ENCODE measurements at regions not wholly inside any gene's neighbourhood (a gene's known extent, or its start where the extent isn't known, plus 50 kb on each side); places are given as distances from the start of the nearest gene placed in this dataset.

DNA sequence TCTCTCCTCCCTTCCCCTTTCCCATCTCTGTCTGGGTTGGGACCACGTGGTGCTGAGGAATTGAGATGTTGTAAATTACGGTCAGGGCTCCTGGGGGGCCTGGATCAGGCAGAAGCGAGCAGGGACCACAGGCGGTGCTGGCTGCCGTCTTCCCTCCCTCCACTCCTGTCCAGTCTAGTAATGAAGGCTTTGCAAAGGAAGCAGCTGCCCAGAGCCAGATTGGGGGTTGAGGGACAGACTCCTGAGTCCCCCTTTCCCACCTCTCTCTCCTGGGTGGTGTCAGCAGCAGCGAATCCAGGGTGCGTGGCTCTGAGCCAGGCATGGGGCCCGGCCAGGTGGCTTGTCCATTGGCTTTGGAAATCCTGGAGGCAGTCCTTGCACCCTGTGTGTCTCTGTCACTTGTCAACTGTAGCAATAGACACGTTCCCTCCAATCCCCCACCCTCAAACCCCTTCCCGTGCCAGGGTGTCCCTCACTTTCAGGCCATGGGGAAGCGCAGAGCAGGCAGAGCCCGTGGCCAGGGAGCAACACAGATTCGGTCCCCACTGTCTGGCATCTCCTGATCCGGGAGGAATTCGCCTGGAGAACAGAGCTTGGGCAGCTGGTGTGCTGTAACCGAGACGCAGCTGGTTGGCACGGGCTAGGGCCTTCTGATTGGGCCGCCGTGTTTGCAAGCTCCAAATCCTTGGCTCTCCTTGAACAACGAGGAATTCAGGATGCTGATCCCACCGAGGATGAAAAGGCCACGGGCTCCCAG is 64.8 kb upstream of the WNT4 start:
- no peak for TF ChIP-seq POLR2A (IDR thresholded peaks at IDR 0.05)
- no peak for TF ChIP-seq CTCF (IDR thresholded peaks at IDR 0.05)
